ENCODE measurements at regions not wholly inside any gene's neighbourhood (a gene's known extent, or its start where the extent isn't known, plus 50 kb on each side); places are given as distances from the start of the nearest gene placed in this dataset.
"Not testable (repeated sequence)": the region's sequence is repeated elsewhere in the genome, so short reads cannot be mapped to it uniquely, and the experiment has no call there.

GRCh38 chr14:55979096-55979495 lies 139.1 kb upstream of the PELI2 start:
- DNase-seq (ENCODE audit: low spot score), result no peak

DNA sequence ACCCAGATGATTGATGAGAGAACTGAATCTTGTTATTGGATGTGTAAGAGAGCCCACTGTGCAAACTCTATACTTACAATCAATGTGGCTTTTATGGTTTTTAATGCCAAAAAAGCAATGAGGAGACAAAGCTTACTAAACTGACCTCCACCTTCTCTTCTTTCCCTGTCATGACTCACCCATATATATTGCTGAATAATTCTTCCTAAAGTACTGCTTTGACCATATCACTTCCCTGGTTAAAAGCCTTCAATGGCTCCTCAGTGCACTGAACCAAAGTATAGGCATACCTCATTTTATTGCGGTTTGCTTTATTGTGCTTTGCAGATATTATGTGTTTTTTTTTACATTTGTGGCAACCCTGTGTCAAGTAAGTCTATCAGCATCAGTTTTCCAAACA lies 138.4 kb upstream of the PELI2 start:
- no peak for DNase-seq (ENCODE audit: low spot score)

GRCh38 chr14:55980970-55981369 lies 137.2 kb upstream of the PELI2 start:
- no peak for DNase-seq (ENCODE audit: low spot score)

DNA sequence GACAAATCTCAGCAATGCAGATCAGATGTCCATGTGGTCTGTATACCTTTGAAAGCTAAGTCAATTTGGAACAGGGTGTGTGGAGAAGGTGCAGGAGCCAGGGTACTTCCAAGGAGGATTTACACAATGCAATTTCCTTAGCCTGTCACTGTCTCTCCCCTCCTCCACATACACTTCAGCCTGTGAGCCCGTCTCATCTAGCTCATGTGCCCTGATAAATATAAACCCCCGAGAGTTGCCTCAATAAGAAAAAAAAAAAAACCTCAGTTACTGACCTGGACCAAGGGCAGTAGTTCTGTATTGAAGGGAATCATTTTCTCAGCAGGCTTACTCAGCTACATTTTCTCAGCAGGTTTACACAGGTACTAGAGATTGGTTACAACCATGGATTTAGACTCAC lies 132.1 kb upstream of the PELI2 start:
- no peak for DNase-seq (ENCODE audit: low spot score)

DNA sequence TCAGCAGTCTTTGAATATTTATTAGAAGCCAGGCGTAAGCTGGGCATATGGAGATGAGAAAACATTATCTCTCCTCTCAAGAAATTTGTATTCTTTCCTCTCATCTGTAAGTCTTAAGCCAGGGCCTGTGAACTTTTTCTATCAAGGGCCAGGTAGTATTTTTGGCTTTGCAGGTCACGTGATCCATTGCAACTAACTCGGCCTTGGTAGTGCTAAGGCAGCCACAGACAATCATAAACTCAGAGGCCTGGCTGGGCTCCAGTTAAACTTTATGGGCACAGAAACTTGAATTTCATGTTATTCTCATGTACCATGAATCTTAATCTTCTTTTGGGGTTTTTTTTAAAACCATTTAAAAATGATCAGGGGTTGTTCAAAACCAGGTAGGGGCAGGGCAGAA lies 117.4 kb upstream of the PELI2 start:
- no peak for DNase-seq (ENCODE audit: low spot score)

- no peak for DNase-seq (ENCODE audit: low spot score)
Observed at GRCh38 chr14:56002342-56002741, 115.9 kb upstream of the PELI2 start.

DNA sequence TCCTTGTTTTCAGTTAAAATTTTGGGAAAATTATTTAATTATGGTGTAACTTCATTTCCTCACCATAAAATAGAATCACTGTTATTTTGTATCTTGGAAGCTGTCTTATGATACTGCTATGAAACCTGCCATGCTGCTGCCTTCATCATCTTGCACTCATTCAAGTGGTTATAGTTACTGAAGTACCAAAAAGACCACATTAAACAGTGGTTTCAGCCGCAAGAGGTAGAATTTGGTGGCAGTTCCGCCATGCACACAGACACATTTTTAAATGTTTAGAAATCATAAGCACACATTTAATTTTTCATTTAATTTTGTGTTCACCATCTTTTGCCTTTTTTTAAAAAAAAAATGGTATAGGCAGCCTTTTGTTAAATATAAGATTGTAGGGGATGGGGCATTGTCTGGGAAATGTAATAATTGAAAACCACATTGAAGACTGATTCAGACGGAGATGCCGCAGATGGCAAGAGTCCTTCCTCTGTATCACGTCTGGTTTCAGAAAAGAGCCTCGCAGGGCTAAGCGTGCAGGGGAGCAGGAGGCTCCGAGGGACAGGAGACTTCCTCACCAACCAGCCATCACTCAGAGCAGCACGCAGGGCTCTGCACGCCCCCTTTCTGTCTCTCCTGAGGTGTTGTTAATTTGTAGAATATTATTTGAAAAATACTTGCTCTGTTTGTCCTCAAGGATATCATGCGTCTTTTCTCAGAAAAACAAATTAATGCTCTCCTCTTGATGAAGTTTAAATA lies 115.2 kb upstream of the PELI2 start:
- DNase-seq (ENCODE audit: low spot score), result peak; percentile 9

DNA sequence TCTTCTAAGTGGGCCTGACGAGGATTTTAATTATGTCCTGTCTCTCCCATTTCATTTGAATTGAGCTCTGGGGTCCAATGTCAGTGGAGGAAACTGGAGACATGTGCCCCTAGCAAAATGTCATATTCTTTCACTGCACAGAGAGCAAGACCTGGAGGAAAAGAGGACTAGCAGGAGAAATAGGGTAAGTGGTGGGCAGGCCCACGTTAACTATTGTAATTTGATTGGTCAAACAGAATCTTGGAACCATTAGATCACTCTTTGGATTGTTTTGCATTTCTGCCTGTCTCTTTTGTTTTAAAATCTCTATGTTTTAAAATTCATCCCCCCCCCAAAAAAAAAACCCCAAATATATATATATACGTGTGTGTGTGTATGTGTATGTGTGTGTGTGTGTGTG lies 113.9 kb upstream of the PELI2 start:
- DNase-seq (ENCODE audit: low spot score), result no peak

GRCh38 chr14:56004786-56005185 lies 113.4 kb upstream of the PELI2 start:
- DNase-seq (ENCODE audit: low spot score), result peak; percentile 7

GRCh38 chr14:56005191-56006053 lies 112.8 kb upstream of the PELI2 start:
- DNase-seq (ENCODE audit: low spot score), result no peak

- DNase-seq (ENCODE audit: low spot score), result not testable (repeated sequence)
Observed at GRCh38 chr14:56007491-56007890, 110.7 kb upstream of the PELI2 start.

DNA sequence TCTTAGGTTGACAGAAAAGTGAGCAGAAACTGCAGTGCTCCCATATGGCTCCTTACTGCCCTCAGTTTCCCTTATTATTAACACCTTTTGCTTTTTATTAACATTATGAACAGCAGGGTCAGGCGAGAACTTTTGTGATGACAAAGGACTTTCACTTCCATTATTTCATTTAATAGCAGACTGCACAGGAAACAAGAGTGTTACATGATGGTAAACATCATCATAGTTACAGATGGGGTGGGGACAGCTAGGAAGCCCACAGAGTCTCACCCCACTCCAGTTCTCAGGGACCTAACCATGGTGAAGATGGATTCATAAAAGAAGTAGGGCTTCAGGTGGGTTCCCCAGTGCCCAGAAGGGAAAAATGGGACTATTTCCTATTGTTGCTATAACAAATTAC lies 110.1 kb upstream of the PELI2 start:
- DNase-seq (ENCODE audit: low spot score), result no peak

DNA sequence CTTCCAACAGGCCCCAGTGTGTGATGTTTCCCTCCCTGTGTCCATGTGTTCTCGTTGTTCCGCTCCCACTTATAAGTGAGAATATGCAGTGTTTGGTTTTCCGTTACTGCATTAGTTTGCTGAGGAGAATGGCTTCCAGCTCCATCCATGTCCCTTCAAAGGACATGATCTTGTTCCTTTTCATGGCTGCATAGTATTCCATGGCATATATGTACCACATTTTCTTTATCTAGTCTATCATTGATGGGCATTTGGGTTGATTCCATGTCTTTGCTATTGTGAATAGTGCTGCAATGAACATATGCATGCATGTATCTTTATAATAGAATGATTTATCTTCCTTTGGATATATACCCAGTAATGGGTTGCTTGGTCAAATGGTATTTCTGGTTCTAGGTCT lies 109.5 kb upstream of the PELI2 start:
- DNase-seq (ENCODE audit: low spot score), result not testable (repeated sequence)

GRCh38 chr14:56023661-56024081 lies 94.5 kb upstream of the PELI2 start:
- no peak for DNase-seq (ENCODE audit: low spot score)

- no peak for DNase-seq (ENCODE audit: low spot score)
Observed at GRCh38 chr14:56025191-56025590, 93.0 kb upstream of the PELI2 start.

DNA sequence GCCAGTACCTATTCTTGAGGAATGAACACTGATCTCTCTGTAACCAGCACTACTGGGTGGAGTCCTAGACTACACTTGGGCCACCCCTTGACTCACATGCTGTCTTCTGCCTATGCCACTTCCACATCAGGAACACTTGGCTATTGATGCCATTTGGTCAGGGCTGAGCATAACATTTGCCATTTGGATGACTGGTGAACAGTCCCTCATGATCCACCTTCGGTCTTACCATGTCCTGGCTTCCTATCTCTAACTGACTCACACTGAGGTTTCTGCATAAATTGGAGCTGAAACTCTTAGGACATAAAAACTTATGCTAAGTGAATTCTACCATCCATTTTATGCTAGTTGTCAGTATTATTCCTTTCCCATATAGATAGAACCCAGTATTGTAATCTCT lies 91.7 kb upstream of the PELI2 start:
- DNase-seq (ENCODE audit: low spot score), result no peak

GRCh38 chr14:56027421-56027820 lies 90.8 kb upstream of the PELI2 start:
- DNase-seq (ENCODE audit: low spot score), result no peak

DNA sequence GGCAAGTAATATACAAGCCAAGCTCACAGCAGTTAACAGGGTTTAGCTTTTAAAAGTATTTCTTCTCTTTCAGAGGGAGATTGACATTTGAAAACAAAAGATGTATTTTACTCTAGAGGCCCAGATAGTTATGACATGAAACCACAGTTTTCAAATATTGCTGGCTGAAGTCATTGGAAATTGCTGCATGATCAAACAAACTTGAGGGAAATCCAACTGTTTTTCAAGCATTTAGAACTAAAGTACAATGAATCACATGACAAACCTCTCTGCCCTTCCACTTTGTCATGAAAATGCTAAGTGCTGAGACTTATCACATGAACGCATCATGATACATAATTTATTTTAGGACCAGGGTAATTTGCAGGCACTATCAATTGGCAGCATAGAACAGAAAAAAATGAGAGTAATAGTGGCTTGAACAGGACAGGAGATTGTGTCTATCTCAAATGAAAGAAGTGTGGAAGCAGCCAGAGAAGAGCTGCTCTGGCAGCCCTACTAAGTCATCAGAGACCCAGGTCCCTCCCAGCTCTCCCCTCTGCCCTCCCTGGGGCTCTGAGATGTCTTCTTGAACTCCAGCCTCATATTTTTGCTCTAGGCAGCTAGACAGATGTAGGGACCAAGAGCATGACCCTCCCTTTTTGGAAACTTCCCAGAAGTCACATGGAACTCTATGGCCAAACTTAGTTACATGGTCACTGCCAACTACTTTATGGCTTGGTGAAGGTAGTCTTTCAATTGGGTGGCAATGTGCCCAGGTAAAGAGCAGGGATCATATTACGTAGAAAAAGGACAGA lies 90.1 kb upstream of the PELI2 start:
- DNase-seq (ENCODE audit: low spot score), result no peak

- no peak for DNase-seq (ENCODE audit: low spot score)
Observed at GRCh38 chr14:56036353-56036752, 81.9 kb upstream of the PELI2 start.

- no peak for DNase-seq (ENCODE audit: low spot score)
Observed at GRCh38 chr14:56040121-56040520, 78.1 kb upstream of the PELI2 start.

GRCh38 chr14:56044196-56044595 lies 74.0 kb upstream of the PELI2 start:
- no peak for DNase-seq (ENCODE audit: low spot score)

DNA sequence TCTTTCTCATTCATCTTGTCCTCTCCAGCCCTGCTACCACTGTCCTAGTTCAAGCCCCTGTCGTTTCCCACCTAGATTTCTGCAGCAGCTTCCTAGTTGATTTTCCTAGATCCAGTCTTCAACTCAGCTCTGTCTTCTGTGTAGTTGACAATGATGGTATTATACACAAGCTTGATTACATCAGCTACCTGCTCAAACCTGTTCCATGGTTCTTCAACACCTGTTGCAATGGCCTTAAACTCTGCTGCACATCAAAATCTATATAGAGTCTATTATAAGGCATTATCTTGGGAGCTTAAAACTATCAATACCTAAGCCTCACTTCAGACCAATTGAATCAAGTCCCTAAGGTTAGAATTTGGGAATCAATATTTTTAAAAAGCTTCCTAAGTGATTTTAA lies 71.7 kb upstream of the PELI2 start:
- no peak for DNase-seq (ENCODE audit: low spot score)

GRCh38 chr14:56046996-56047395 lies 71.2 kb upstream of the PELI2 start:
- DNase-seq (ENCODE audit: low spot score), result no peak

Measured in germinal center (tissue), 1 donor.